ENCODE measurements at regions not wholly inside any gene's neighbourhood (a gene's known extent, or its start where the extent isn't known, plus 50 kb on each side); places are given as distances from the start of the nearest gene placed in this dataset.

DNA sequence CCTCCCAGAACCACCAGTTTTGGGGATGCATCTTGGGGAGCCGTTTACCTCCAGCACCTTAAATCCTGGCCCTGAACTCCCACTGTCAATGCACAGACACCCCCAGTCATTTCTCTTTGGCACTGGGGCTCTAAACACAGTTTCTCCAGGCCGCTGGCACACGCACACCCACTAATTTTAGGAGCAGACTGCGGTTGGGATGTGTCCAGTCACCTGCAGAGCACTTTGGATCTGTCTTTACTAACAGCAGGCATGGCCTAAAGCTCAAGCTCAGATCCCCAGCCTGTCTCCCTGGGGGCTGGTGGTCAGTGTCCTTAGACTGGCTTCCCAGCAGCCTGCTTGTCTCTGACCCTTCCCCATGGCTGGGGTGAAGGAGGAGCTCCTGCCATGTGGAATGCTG, 49.9 kb downstream of the SYNE3 start:
- no peak for DNase-seq (ENCODE audit: low read depth in 1 of 2, low spot score in 1 of 2)

DNA sequence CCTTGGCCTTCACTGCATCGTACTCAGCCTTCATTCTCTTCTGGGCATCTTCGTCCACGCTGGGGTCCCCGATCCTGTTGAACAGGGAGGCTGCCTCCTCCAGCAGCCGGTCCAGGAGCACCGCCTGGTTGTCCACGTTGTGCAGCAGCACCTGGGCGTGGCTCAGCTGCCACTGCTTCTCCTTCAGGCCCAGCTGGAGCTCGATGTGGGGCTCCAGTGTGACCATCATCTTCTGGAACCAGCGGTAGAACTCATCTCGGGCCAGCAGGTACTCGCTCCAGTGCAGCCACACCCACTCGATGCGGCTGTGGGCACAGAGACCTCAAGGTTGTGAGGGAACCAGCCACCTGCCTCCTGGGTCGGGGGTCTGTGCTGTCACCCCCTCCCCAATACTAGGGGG, 50.5 kb downstream of the SYNE3 start:
- no peak for DNase-seq (ENCODE audit: low read depth in 1 of 2, low spot score in 1 of 2)

DNA sequence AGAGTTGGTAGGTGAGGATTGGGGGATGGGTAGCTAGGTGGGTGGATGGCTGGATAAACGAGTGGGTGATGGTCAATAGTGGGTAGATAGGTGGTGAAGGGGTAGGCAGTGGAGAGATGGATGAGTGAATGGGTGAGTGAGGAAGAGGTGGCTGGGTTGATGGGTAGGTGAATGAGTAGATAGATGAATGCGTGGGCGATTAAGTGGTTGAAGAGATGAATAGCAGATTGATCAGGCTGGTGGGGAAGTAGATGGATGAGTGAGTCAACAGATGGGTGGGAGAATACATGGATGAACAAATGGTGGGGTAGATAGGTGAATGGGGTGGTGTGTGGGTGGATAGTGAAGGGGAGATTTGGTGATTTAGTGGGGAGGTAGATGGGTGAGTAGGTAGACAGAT, 51.1 kb downstream of the SYNE3 start:
- DNase-seq (ENCODE audit: low read depth in 1 of 2, low spot score in 1 of 2): no peak

DNA sequence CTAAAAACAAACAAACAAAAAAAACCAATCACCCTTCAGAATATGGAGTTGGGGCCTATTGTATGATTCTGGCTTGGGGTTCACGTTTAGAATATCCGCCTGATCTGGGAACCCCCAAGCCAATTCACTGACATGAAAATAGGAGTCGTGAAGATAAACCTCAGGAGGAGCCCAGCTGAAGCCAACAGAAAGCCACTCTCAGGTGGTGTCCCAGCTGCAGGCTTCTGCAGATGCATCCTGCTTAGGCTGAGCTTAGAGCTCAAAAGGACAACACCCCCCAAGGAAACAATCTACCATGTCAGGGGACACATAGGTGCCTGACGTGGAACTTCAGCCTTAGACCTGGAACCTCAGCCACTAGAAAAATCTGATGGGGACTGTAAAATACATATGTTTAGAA, 51.9 kb downstream of the SYNE3 start:
- DNase-seq (ENCODE audit: low read depth in 1 of 2, low spot score in 1 of 2): no peak

DNA sequence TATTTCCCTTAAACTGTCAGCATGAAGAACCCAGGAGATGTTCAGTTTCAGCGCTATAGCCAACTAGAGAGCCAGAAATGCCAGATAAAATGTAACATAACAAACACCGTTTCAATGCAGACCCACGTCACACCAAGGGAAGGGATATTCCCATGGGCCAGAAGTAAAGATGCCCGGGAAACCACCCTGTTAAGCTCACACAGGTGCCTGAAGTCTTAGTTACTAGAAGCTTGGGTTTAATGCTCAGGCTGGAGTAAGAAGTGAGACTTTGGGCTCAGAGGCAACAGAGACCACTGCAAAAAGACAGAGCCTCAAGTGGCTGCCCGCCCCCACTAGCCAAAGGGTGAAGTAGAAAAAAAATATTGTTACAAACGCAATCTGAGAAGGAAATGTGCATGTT, 52.3 kb downstream of the SYNE3 start:
- DNase-seq (ENCODE audit: low read depth in 1 of 2, low spot score in 1 of 2): no peak

DNA sequence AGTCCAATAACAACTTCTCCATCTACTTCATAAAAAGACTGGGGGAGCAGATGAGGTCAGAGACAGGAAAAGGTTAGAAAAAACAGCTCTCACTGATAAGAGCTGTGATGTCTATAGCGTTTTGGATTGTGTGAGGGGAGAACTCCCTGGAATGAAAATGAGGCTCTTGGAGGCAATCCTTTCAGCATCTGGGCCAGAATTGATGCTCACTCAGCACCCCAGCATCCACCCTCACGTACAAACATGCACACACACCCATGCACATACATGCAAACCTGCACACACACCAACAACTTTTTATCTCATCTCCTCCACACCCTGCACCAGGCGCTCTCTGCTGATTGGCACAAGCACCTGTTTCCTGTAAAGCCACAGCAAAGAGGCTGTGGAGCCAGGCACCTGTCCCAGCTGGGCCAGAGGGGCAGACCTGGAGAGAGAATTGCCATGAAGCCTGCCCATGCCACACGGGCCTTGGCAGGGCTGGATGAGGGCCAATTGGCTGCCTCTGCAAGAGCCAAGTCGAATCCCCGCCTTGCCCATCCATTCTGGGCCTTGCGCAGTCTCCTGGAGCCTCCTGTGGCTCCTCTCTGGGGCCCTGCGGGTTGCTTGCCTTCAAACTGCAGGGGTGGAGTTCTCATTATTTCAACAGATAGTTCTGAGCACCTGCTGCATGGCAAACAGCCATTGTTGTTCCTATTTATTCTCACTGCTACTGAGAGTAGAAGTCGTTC, 53.1 kb downstream of the SYNE3 start:
- no peak for DNase-seq (ENCODE audit: low read depth in 1 of 2, low spot score in 1 of 2)

DNA sequence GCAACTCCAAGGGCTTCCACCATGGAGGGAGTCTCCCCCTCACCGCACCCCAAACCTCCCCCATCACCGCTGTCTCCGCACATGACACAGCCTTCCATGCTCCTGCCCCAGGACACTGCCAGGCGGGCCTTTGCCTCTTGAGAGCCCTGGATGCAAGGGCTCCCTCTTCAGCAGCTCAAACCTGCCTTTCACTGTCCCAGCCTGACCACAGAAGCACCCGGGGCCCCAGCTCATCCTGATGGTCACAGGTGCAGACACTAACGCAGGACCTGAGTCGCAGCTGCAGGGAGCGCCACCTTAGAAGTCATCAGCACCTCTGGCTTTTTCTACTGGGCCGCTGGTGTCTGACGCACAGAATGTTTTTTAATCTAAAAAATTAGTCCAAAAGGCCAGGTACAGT, 54.0 kb downstream of the SYNE3 start:
- no peak for DNase-seq (ENCODE audit: low read depth in 1 of 2, low spot score in 1 of 2)

DNA sequence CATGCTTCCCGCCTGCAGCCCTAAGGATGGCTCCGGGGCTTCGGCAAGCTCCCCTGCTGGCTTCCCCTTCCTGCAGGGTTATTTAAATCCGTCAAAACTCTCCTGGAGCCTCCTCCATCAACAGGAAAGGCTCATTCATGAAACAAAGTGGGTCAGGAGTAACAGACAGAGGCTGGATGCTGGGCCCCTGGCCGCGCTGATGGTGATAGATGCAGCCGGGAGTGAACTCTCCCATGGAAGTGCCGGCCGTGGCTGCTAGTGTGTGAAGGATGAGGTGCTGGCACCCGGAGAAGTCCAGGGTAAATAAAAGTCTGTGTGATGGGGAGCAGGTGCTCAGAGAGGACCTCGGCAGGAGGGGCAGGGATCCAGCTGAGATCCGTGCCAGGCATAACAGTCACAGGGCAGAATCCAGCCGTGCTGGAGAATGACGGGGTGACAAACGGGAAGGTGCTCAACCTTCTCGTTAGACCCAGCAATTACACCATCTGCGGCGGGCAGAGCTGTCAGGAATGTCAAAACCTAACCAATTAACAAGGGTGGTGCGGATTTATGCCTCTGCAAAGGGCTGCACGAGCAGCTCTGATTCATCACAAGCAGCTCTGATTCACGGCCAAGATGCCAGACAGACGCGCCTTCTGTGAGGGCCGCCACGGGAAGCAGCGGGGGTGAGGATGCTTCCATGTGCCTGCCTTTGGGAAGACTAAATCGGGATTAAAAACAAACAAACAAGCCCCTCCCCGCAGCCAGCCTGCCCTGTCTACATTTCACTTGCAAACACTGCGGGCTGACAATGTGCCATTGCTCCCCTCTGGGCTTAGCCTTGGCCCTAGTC, 55.6 kb downstream of the SYNE3 start:
- no peak for DNase-seq (ENCODE audit: low read depth in 1 of 2, low spot score in 1 of 2)

DNA sequence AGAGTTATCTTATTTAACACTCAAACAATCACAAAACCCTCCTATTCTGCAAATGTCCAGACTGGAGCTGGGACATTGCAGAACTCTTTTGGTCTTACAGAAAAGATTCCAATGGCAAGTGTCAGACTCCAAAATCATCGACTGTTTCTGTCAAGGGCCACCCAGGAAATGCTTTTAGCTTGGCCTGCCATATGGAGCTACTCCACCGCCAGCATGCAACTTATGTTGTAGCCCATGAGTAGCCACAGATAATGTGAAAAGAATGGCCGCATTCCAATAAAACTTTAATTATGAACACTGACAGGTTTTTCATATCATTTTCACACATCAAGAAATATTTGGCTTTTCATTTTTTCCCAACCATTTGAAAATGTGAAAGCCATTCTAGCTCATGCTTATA, 57.5 kb downstream of the SYNE3 start:
- no peak for DNase-seq (ENCODE audit: low read depth in 1 of 2, low spot score in 1 of 2)

DNA sequence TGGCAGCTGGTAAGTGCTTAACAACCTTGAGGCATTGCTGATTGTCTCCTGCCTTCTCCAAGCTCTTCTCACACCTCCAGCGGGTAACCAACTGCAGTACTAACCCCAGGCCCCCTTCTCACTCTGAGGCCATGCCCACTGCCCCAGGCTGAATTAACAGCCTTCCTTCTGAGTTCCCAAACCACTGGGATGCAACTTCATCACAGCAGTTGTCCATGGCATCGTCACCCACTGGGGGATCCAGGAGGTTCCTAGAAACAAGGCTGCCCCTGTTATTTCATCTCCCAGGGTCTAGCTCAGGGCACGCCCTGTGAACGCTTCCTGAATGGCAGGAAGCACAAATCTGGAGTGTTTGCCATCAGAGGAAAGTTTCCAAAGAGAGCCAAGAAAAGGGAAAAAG, 58.0 kb downstream of the SYNE3 start:
- no peak for DNase-seq (ENCODE audit: low read depth in 1 of 2, low spot score in 1 of 2)

DNA sequence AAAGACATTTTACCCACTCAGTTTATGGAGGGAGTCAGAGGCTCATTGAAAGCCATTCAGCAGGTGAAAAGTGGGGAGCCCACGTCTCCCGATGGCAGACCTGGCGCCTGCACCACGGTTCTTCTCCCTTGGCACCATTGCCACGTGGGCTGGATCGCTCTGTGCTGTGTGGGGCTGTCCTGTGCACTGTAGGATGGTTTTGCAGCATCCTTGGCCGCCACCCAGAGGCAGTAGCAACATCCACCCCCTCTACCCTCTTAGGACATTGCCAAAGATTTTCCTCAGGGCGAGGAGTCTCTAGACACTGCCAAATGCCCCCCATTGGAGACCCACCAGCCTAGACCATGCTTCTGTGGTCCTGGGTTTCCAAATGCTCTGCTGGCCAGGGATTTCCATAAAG, 60.2 kb downstream of the SYNE3 start:
- no peak for DNase-seq (ENCODE audit: low read depth in 1 of 2, low spot score in 1 of 2)

DNA sequence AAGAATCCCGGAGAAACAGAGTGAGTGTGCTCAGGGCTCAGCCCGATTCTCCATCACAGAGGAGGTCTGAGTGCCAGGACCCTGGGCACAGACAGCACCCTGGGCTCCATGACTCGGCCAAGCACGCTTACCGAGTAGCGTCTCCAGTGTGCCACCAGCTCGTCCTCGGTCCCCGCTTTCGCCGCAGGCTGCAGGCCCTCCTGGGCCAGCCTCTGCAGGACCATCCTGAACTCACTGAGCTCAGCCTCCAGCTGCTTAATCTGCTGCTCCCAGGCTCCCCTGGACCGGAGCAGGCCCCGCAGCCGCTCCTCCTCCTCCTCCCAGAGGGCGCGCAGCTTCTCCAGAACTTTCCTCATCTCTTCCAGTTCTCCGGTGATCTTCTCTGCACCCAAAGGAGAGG, 61.2 kb downstream of the SYNE3 start:
- DNase-seq (ENCODE audit: low read depth in 1 of 2, low spot score in 1 of 2): no peak

DNA sequence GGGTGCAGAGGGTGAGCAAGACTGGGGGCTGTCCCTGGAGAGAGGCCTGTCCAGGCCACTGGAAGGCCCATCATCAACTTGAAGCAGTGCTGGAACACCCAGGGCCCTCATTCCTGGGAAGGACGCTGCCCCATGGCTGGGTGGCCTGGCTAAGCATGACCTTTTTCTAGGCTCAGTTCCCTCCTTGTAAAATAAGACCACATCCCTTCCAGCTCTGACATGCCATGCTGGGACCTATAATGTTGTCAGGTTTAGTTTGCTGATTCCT, 62.8 kb downstream of the SYNE3 start:
- no peak for DNase-seq (ENCODE audit: low read depth in 1 of 2, low spot score in 1 of 2)

DNA sequence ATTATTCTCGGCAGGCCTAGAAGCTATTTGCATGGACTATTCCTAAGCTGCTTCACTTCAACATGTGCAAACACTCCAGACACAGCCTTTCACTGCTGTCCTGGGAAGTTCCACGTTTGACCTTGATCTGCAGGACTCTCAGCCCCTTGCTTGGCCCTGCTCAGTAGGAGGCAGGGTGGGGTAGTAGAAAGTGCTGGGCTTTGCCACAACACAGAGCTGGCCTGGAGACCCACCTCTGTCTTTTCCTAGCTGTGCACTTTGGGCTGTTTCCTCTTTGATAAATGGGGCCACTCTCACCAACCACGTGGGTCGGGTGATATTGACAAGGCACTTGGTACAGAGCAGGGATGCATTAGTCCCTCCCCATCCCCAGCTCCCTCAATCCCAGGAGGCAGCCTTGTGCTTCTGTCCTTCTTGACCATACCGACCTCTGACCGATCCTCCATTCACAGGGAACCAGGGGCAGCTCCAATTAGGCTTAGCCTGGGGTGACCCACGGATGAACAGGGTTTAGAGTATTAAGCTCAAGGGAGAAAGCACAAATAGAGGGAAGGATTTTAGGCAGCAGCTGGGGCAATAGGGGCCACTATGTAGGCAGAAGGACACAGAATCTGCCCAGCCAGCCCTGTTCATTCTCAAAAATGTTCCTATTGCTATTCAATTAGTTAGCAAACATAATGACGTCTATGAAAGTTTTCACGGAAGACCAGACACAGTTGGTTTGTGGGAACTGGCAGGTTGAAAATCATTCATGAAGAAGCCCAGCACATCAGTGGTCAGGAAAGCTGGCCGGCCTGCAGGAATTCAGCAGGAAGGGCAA, 63.3 kb downstream of the SYNE3 start:
- no peak for DNase-seq (ENCODE audit: low read depth in 1 of 2, low spot score in 1 of 2)

DNA sequence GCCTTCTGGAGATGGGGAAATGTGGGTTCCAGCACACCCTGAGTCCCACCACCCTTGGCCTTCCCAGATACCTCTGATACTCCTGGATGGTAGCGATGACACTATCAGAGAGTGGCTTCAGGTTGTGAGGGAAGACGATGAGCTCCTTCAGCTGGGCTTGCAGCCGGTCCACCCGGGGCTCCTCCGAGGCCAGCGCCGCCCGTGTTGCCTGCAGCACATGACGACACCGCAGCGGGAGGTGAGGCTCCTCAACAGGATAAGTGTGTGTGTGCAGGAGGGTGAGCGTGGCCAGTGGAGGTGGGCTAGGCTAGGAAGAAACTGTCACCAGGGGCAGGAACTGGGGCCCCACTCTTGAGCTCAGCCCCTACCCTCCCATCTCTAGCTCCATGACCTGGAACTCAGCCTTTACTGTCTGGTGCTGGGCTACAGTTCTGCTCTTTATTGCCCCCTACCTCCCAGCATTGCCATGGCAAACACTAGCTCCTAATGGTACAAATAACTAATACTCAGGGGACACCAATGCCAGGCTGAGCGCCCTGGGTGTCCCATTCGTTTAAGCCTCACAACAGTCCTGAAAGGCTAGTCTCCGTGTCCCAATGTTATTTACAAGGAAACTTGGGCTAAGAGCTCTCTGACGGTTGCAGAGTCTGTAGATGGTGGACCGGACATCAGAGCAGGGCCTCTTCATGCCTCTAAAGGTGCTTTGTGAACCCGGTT, 64.1 kb downstream of the SYNE3 start:
- no peak for DNase-seq (ENCODE audit: low read depth in 1 of 2, low spot score in 1 of 2)

DNA sequence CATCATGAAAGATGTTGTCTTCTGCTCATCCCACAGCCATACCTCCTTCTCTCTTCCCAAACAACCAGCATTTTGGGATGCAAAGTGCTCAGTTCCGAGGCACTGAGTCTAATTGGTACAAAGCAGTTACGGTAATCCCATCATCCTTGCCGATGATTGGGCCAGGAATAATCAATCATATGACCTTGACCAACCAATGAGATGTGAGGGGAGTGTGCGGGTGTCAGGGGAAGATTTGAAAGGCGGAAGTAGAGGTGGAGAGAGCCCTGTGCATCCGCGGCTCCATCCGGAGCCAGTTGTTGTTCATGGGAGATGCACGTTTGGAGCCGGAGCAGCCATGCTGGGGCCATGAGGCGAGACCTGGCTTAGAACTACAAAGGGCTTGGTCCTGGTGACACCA, 67.3 kb downstream of the SYNE3 start:
- no peak for DNase-seq (ENCODE audit: low read depth in 1 of 2, low spot score in 1 of 2)

DNA sequence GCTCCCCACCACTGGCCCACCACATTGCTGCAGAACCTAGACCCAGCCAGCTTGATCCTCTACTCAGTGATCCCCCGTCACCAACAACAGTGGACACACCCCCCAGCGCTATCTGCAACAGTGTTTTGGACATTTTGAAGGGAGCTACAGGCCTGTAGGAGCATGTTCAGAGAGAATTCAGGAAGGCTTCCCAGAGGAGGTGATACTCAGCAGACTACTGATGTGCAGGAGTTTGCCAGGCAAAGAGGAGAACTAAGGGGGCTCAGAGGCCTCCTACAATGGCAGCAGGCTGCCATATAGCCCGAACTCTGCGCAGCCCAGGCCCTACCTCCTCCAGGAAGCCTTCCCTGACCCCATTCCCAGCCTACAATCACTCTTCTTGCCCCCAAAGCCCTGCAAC, 70.0 kb downstream of the SYNE3 start:
- DNase-seq (ENCODE audit: low read depth in 1 of 2, low spot score in 1 of 2): no peak

DNA sequence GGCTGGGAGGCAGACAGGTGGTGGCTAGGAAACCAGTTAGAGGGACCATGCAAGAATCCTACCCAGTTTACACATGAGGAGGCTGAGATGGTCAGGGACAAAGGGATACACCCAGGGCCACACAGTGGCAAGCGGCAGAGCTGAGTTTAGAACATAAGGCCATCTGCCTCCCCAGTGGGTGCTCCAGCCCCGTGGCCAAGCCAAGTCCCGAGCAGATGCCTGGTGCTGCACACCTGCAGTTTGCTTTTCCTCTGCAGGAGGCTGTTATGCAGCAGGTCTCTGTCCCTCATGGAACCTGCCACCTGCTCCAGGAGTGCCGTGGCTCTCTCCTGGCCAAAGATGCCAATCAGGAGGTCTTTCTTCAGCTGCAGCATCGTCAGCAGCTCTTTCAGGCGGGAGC, 70.8 kb downstream of the SYNE3 start:
- DNase-seq (ENCODE audit: low read depth in 1 of 2, low spot score in 1 of 2): no peak

DNA sequence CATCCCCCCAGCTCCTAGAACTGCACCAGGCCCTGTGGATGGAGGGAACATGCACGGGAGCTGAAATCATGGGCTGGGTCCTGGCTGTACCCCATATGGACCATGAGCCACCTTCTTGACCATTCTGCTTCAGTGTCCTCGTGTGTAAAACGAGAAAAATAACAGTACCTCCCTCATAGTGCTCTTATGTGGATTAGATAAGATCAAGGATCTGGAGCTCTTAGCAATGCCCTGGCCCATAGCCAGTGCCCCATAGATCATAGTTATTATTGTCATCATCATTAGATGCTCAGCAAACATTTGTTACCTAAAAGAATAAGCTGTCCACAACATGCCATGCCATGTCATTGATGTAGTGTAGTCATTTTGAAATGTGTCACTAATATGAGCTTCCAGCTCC, 71.3 kb downstream of the SYNE3 start:
- DNase-seq (ENCODE audit: low read depth in 1 of 2, low spot score in 1 of 2): no peak

DNA sequence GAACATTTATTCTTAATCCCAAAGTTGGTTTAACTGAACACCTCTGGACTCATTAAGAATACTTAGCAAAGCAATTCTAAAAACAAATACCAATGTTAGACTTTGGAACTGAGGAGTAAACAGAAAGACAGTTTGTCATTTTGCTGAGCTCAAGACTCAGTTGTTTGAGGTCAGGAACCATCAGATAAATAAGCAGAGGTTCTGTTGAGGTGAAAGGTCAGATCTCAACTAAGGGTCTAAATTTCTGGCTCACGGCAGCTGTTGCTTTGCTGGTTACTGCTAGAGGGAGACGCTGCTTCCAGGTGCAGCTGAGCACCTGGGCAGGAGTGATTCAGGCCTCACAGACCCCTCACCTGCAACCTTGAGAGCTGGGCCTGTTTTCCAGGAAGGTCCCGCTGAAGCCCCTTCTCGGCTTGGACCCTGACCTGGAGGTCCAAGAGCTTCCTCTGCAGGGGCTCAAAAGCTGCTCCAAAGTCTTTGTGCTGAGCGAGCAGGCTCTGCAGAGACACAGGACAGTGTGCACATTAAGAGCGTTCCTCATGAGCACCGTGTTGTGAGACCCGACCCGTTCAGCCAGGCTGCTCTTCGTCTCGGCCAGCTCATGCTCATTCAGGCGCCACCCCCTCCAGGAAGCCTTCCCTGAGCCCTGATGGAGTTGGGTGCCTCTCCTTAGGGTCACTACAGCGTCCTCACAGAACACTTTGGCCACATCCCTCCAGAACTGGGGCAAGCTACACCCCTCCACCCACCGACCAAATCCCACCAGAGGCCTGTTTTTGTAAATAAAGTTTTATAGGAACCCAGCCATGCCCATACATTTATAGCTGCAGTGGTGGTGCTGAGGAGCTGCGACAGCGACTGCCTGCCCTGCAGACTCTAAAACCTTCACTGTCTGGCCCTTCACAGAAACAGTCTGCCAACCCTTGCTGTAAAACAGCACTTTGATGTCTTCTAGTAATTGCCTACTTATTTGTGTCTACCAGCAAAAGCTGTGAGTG, 72.0 kb downstream of the SYNE3 start:
- no peak for DNase-seq (ENCODE audit: low read depth in 1 of 2, low spot score in 1 of 2)

Measured in activated CD4-positive, alpha-beta T cell treated with anti-CD3 and anti-CD28 coated beads, Interleukin-2, amount 50 U/mL, for 24 hours (primary cell).